Heart left ventricle (tissue), 16 donors: ENCODE measurements at regions not wholly inside any gene's neighbourhood (a gene's known extent, or its start where the extent isn't known, plus 50 kb on each side); places are given as distances from the start of the nearest gene placed in this dataset.

Source experiments
- ATAC-seq, 4 donors: fragments of 200-7000 bp; cut with Tn5 transposase; one replicate each; pipeline ENCODE4 v1.9.1; 2020 to 2022; ENCODE audit warnings: moderate library complexity in 4 of 4, mild to moderate bottlenecking in 3 of 4, moderate number of reproducible peaks in 1 of 4
- DNase-seq, 5 donors: peaks; one replicate each; pipeline ENCODE4 v3.0.0-alpha.2; 2020
- H3K27ac ChIP-seq, 12 donors: fragments of 200-600 bp; sonication (generic) in 4 of 12; one replicate each; pipeline versions ENCODE4 v1.5.0 to v1.8.0; 2016 to 2022; ENCODE audit warnings: mild to moderate bottlenecking in 2 of 12
- H3K27me3 ChIP-seq, 9 donors: fragments of 200-600 bp; sonication (generic) in 2 of 9; one replicate each; pipeline versions ENCODE4 v1.5.1 to v1.8.0; 2016 to 2022; ENCODE audit warnings: mild to moderate bottlenecking in 3 of 9
- H3K36me3 ChIP-seq, 9 donors: fragments of 200-600 bp; sonication (generic) in 2 of 9; one replicate each; pipeline versions ENCODE4 v1.5.0 to v1.8.0; 2018 to 2022; ENCODE audit warnings: mild to moderate bottlenecking in 2 of 9
- H3K4me1 ChIP-seq, 12 donors: fragments of 200-600 bp; sonication (generic) in 4 of 12; one replicate each; pipeline versions ENCODE4 v1.5.0 to v1.8.0; 2016 to 2022; ENCODE audit warnings: mild to moderate bottlenecking in 3 of 12
- H3K4me3 ChIP-seq, 12 donors: fragments of 200-600 bp; sonication (generic) in 4 of 12; one replicate each; pipeline versions ENCODE4 v1.5.0 to v1.8.0; 2017 to 2022; ENCODE audit warnings: mild to moderate bottlenecking in 9 of 12, moderate library complexity in 4 of 12
- H3K9me3 ChIP-seq, 12 donors: fragments of 200-600 bp; sonication (generic) in 4 of 12; one replicate each; pipeline versions ENCODE4 v1.5.0 to v1.8.0; 2016 to 2022; ENCODE audit warnings: mild to moderate bottlenecking in 1 of 12
- POLR2A ChIP-seq, 2 donors: fragments of 450-650 bp; IDR thresholded peaks; one replicate each; pipeline ENCODE4 v1.6.1; 2017; ENCODE audit warnings: antibody characterized with exemption in 2 of 2, mild to moderate bottlenecking in 2 of 2, moderate library complexity in 2 of 2
- WGBS, 4 donors: extraction: QIAGEN DNeasy Blood & Tissue Kit in 2 of 4; methylation state at CpG; one replicate each; pipeline versions ENCODE4 v1.1.5 to v1.1.7; 2013 to 2018; 5-methylcytosine and 5-hydroxymethylcytosine counted together
- intact Hi-C, 10 donors: fragments of 100-400 bp; cut with DNase I; formaldehyde crosslinking; loops; one replicate each; pipeline versions ENCODE4 v1.11.1 to v1.14.2; 2022
- TF ChIP-seq, protein P1 (sequence below), 12 donors: fragments of 200-600 bp; sonication (generic) in 4 of 12; IDR thresholded peaks; one replicate each; pipeline versions ENCODE4 v1.5.0 to v1.8.0; 2018 to 2022; ENCODE audit warnings: antibody characterized with exemption in 12 of 12, mild to moderate bottlenecking in 5 of 12
- donor health status: ischemic (EF 13 %, LVEDD 7.1; RV severe dilation, severe dysfunction).
- donor health status: healthy with polysubstance abuse.
- donor health status: DM: no; HTN: yes; CAD: no.
- donor health status: DM: no; HTN: no; CAD: no.
- donor health status: ischemic (EF 25% LVEDD 6.9; RV normal size, moderate dysfunction).
- donor health status: ischemic (EF 25% LVEDD 5.7; RV mildly dilated, moderate dysfunction).
- donor health status: healthy.
- donor health status: DM: yes; HTN: yes; CAD: no.
- donor health status: ischemic (EF 35%, LVEDD 5.7; RV mildly dilated, moderate dysfunction).
- donor health status: nonischemic (EF 11% LVEDD 7.7; RV severe dilation, severe dysfunction).
- donor health status: DM: yes; HTN: yes; CAD: no.
- donor health status: PGD.
- donor health status: ischemic (EF 29% LVEDD 5.4; RV normal size, mild dysfunction).
- donor health status: nonischemic (EF 23%, LVEDD 6.1; RV moderate dilation, normal function).

DNA sequence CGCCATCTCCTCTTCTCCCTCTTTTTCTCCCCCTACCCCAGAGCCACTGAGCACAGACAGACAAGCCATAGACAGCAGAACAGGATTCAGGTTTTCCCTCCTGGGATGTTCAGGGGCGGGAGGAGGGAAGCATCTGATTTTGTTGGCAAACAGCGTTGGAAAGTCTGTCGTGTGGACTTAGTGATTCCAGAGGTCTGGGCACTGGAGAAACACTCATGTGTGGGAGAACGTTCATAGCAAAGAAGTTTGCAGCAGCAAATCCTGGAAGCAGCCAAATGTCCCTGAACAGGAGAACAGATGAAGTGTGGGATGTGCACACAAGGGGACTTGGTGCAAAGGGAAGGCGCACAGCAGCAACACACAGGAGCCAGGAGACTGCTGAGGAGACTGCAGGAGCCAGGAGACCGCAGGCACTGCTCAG, 264.1 kb upstream of the CDYL start:
- Histone ChIP-seq H3K4me3 (no peak overlapping the region), H3K4me1 (peaks cover 0 to 3% (median 0%) of the 10 kb centered on the region in 12 donors), H3K27me3 (no peaks in the 10 kb centered on the region), H3K27ac (no peak overlapping the region), H3K36me3 (no peaks in the 10 kb centered on the region), H3K9me3 (no peaks in the 10 kb centered on the region)
- WGBS, 4 donors = 57 to 72% (median 64%) methylated on average over 7 of the region's 7 CpGs
- ATAC-seq = peak in 2 of 4 donors; percentile 8 to 32
- no peak for DNase-seq
- intact Hi-C loops = no loop called here
- TF ChIP-seq, protein P1, sequence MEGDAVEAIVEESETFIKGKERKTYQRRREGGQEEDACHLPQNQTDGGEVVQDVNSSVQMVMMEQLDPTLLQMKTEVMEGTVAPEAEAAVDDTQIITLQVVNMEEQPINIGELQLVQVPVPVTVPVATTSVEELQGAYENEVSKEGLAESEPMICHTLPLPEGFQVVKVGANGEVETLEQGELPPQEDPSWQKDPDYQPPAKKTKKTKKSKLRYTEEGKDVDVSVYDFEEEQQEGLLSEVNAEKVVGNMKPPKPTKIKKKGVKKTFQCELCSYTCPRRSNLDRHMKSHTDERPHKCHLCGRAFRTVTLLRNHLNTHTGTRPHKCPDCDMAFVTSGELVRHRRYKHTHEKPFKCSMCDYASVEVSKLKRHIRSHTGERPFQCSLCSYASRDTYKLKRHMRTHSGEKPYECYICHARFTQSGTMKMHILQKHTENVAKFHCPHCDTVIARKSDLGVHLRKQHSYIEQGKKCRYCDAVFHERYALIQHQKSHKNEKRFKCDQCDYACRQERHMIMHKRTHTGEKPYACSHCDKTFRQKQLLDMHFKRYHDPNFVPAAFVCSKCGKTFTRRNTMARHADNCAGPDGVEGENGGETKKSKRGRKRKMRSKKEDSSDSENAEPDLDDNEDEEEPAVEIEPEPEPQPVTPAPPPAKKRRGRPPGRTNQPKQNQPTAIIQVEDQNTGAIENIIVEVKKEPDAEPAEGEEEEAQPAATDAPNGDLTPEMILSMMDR (IDR thresholded peaks at IDR 0.05) = no peak
- TF ChIP-seq POLR2A (IDR thresholded peaks at IDR 0.05) = no peak

DNA sequence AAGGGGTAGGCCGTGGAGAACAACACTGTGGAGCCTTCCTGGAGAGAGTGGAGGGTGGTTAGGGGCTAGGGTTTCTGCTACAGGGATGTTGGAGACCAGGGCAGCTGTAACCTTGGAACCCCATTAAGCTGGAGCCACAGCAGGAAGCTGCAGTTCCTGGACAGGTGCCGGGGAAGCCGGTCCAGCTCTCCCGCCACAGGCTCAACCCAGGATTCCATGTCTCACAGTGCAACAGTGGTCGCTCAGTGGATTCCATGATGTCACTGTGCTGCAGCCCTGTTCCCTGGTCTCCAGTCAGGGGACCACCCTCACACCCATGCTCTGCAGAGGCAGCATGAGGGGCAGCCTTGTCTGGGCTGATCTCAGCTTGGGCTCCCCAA, 264.6 kb upstream of the CDYL start:
- peaks cover 0 to 3% (median 0%) of the 10 kb centered on the region in 12 donors for H3K4me1 ChIP-seq
- no peaks in the 10 kb centered on the region for H3K36me3 ChIP-seq
- intact Hi-C loops = no loop called here
- H3K9me3 ChIP-seq = no peaks in the 10 kb centered on the region
- no peak overlapping the region for H3K27ac ChIP-seq
- peak in 1 of 5 donors; percentile 25 for DNase-seq
- peak in 1 of 4 donors; percentile 26 for ATAC-seq
- TF ChIP-seq, protein P1 (IDR thresholded peaks at IDR 0.05) = no peak
- TF ChIP-seq POLR2A (IDR thresholded peaks at IDR 0.05) = no peak
- WGBS, 4 donors = 59 to 80% (median 65%) methylated on average over 1 to 5 of the region's 5 CpGs
- H3K27me3 ChIP-seq = no peaks in the 10 kb centered on the region
- H3K4me3 ChIP-seq = no peak overlapping the region

DNA sequence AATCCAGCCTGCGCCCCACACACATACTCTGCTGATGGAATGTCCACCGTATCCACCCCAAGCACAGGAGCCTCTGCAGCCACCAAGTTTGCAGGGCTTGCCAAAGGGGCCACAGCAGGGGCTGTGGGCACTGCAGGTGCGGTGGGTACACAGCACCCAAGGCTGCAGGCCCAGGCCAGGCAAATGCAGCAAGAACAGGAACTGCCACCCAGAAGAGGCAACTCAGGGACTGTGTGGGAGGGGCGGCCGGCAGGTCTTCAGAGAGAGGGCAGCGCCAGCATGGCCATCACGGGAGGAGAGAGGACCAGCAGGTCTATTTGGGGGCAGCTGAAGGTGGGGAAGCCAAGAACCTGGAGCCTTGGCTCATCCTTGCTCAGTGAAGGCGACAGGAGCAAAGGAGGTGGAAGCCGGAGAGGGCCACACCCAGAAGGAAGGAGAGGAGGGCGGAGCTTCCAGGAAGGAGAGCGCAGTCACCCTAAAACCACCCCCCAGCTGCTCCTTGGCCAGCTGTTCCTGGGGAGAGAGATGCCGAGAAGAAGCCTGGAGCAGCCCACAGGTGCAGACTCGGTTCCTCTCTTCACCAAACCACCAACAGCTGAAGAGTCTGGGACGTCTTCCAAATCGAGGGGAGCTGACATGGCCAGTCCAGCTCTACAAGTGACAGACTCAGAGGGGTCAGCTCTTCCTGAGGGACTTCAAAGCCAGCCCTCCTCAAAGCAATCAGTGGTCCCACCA, 265.1 kb upstream of the CDYL start:
- 72 to 78% (median 75%) methylated on average over 12 to 15 of the region's 15 CpGs for WGBS, 4 donors
- ATAC-seq = peak in 2 of 4 donors; percentile 26 to 52
- intact Hi-C loops = no loop called here
- H3K27me3 ChIP-seq = no peaks in the 10 kb centered on the region
- H3K4me3 ChIP-seq = no peak overlapping the region
- H3K4me1 ChIP-seq = peaks cover 0 to 3% (median 0%) of the 10 kb centered on the region in 12 donors
- H3K9me3 ChIP-seq = no peaks in the 10 kb centered on the region
- no peak for DNase-seq
- no peak overlapping the region for H3K27ac ChIP-seq
- no peaks in the 10 kb centered on the region for H3K36me3 ChIP-seq
- TF ChIP-seq POLR2A (IDR thresholded peaks at IDR 0.05) = no peak
- TF ChIP-seq, protein P1 (IDR thresholded peaks at IDR 0.05) = no peak

DNA sequence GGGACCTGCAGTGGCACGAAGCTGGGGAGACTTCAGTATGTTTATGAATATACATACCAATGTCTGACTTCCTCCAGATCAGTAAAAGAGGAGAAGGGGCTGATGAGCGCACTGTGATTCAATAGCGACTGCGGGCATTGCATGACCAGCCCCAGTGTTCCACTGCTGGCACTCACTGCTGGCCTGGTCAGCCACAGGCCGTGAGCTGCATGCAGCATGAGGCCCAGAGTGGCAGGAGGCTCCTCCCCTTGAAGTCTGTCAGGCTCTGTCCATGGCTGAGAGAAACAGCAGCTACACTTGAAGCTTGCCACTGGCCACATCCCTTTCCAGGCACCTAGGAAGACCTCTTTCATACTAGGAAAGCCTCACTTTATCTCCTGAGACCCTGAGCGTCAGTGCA, 265.9 kb upstream of the CDYL start:
- 85 to 96% (median 94%) methylated on average over 5 to 6 of the region's 6 CpGs for WGBS, 4 donors
- DNase-seq = no peak
- ATAC-seq = peak in 1 of 4 donors; percentile 13
- no peaks in the 10 kb centered on the region for H3K9me3 ChIP-seq
- no peak overlapping the region for H3K4me3 ChIP-seq
- no peak for TF ChIP-seq POLR2A (IDR thresholded peaks at IDR 0.05)
- TF ChIP-seq, protein P1 (IDR thresholded peaks at IDR 0.05) = no peak
- no peak overlapping the region for H3K27ac ChIP-seq
- H3K27me3 ChIP-seq = no peaks in the 10 kb centered on the region
- intact Hi-C loops = no loop called here
- peaks cover 0 to 3% (median 0%) of the 10 kb centered on the region in 12 donors for H3K4me1 ChIP-seq
- H3K36me3 ChIP-seq = no peaks in the 10 kb centered on the region
